OCI-LY1 (cell line): ENCODE measurements at regions not wholly inside any gene's neighbourhood (a gene's known extent, or its start where the extent isn't known, plus 50 kb on each side); places are given as distances from the start of the nearest gene placed in this dataset.
"Not testable (repeated sequence)": the region's sequence is repeated elsewhere in the genome, so short reads cannot be mapped to it uniquely, and the experiment has no call there.

Source experiments
- EZH2 ChIP-seq: fragments of 200-600 bp; sonication (generic), shearing (Covaris generic); IDR thresholded peaks from 2 replicates; pipeline ENCODE4 v1.8.0; 2017; ENCODE audit warnings: borderline replicate concordance, mixed run types, mild to moderate bottlenecking, antibody characterized with exemption, low read length, moderate library complexity, mixed read lengths
- TF ChIP-seq, protein P1 (sequence below): fragments of 200-600 bp; sonication (generic), shearing (Covaris generic); IDR thresholded peaks from 2 replicates; pipeline ENCODE4 v1.5.1; 2017; ENCODE audit warnings: mild to moderate bottlenecking, antibody characterized with exemption, low read length, moderate library complexity, mixed read lengths

DNA sequence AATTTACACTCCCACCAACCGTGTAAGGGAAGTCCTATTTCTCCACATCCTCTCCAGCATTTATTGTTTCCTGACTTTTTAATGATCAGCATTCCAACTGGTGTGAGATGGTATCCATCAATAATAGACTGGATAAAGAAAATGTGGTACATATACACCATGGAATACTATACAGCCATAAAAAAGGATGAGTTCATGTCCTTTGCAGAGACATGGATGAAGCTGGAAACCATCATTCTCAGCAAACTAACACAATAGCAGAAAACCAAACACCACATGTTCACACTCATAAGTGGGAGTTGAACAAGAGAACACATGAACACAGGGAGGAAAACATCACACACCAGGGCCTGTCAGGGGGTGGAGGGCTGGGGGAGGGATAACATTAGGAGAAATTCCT lies 1290.6 kb upstream of the EYS start:
- TF ChIP-seq, protein P1, sequence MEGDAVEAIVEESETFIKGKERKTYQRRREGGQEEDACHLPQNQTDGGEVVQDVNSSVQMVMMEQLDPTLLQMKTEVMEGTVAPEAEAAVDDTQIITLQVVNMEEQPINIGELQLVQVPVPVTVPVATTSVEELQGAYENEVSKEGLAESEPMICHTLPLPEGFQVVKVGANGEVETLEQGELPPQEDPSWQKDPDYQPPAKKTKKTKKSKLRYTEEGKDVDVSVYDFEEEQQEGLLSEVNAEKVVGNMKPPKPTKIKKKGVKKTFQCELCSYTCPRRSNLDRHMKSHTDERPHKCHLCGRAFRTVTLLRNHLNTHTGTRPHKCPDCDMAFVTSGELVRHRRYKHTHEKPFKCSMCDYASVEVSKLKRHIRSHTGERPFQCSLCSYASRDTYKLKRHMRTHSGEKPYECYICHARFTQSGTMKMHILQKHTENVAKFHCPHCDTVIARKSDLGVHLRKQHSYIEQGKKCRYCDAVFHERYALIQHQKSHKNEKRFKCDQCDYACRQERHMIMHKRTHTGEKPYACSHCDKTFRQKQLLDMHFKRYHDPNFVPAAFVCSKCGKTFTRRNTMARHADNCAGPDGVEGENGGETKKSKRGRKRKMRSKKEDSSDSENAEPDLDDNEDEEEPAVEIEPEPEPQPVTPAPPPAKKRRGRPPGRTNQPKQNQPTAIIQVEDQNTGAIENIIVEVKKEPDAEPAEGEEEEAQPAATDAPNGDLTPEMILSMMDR = not testable (repeated sequence)
- not testable (repeated sequence) for TF ChIP-seq EZH2
